ENCODE measurements at regions not wholly inside any gene's neighbourhood (a gene's known extent, or its start where the extent isn't known, plus 50 kb on each side); places are given as distances from the start of the nearest gene placed in this dataset.

GRCh38 chr16:17899141-17899540 is 428.4 kb upstream of the XYLT1 start:
- TF ChIP-seq CTCF (IDR thresholded peaks at IDR 0.05; ENCODE audit: low read depth, low read length) = no peak

GRCh38 chr16:17887963-17888362 is 417.2 kb upstream of the XYLT1 start:
- H3K9me3 ChIP-seq (ENCODE audit: low read depth) = no peaks in the 10 kb centered on the region
- no peak overlapping the region for H3K4me3 ChIP-seq
- DNase-seq (ENCODE audit: low read depth in 1 of 2, low spot score in 1 of 2) = no peak
- TF ChIP-seq CTCF (IDR thresholded peaks at IDR 0.05; ENCODE audit: low read depth, low read length) = no peak
- H3K27ac ChIP-seq = no peak overlapping the region
- H3K27me3 ChIP-seq = no peaks in the 10 kb centered on the region
- H3K4me1 ChIP-seq (ENCODE audit: low read depth) = no peaks in the 10 kb centered on the region
- H3K36me3 ChIP-seq = no peaks in the 10 kb centered on the region

More at GRCh38 chr16:17899141-17899540, 428.4 kb upstream of the XYLT1 start:
- no peaks in the 10 kb centered on the region for H3K36me3 ChIP-seq
- H3K27me3 ChIP-seq = no peaks in the 10 kb centered on the region
- DNase-seq (ENCODE audit: low read depth in 1 of 2, low spot score in 1 of 2) = no peak
- H3K4me3 ChIP-seq = no peak overlapping the region
- no peaks in the 10 kb centered on the region for H3K9me3 ChIP-seq (ENCODE audit: low read depth)
- no peaks in the 10 kb centered on the region for H3K4me1 ChIP-seq (ENCODE audit: low read depth)
- no peak overlapping the region for H3K27ac ChIP-seq

GRCh38 chr16:17885659-17886207 is 415.0 kb upstream of the XYLT1 start:
- Histone ChIP-seq H3K9me3 (ENCODE audit: low read depth) (no peaks in the 10 kb centered on the region), H3K4me3 (no peak overlapping the region), H3K27ac (no peak overlapping the region), H3K4me1 (ENCODE audit: low read depth) (no peaks in the 10 kb centered on the region), H3K27me3 (no peaks in the 10 kb centered on the region), H3K36me3 (no peaks in the 10 kb centered on the region)
- DNase-seq (ENCODE audit: low read depth in 1 of 2, low spot score in 1 of 2) = no peak
- no peak for TF ChIP-seq CTCF (IDR thresholded peaks at IDR 0.05; ENCODE audit: low read depth, low read length)

- DNase-seq (ENCODE audit: low read depth in 1 of 2, low spot score in 1 of 2) = no peak
- Histone ChIP-seq H3K27me3 (no peaks in the 10 kb centered on the region), H3K9me3 (ENCODE audit: low read depth) (no peaks in the 10 kb centered on the region), H3K36me3 (no peaks in the 10 kb centered on the region), H3K4me3 (no peak overlapping the region), H3K4me1 (ENCODE audit: low read depth) (no peaks in the 10 kb centered on the region), H3K27ac (no peak overlapping the region)
- TF ChIP-seq CTCF (IDR thresholded peaks at IDR 0.05; ENCODE audit: low read depth, low read length) = no peak
Observed at GRCh38 chr16:17877821-17878360, 407.1 kb upstream of the XYLT1 start.

GRCh38 chr16:17866996-17867395 is 396.2 kb upstream of the XYLT1 start:
- Histone ChIP-seq H3K27ac (no peak overlapping the region), H3K27me3 (no peaks in the 10 kb centered on the region), H3K4me3 (no peak overlapping the region), H3K9me3 (ENCODE audit: low read depth) (no peaks in the 10 kb centered on the region), H3K4me1 (ENCODE audit: low read depth) (no peaks in the 10 kb centered on the region), H3K36me3 (no peaks in the 10 kb centered on the region)
- DNase-seq (ENCODE audit: low read depth in 1 of 2, low spot score in 1 of 2) = no peak
- no peak for TF ChIP-seq CTCF (IDR thresholded peaks at IDR 0.05; ENCODE audit: low read depth, low read length)
